ENCODE measurements at regions not wholly inside any gene's neighbourhood (a gene's known extent, or its start where the extent isn't known, plus 50 kb on each side); places are given as distances from the start of the nearest gene placed in this dataset.

DNA sequence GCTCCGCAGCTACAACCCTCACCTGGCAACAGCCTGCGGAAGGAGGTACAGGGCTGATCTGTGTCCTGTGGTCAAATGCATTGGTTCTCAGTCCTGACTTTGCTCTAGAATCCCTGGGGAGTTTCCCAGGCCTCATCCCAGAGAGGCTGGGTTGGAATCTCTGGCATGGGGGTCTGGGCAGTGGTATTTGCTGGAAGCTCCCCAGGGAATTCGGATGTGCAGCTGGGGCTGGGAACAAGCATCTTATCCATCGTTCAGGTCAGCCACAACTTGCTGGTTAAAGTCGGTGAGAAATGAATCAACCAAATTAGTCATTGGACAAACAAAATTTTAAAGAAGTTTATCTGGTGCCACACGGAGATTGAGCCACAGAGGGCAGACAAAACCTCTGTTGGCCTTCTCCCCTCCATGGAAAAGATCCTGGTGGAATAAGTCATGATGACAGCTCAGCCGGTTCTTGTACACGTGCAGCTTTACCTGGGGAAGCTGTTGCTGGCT, 231.2 kb downstream of the FOXL1 start:
- TF ChIP-seq SIN3A (IDR thresholded peaks at IDR 0.05; ENCODE audit: borderline replicate concordance, insufficient read depth, low read length) (no peak), POLR2AphosphoS5 (IDR thresholded peaks at IDR 0.05; ENCODE audit: low read depth, low read length) (no peak), TAF1 (IDR thresholded peaks at IDR 0.05; ENCODE audit: borderline replicate concordance, insufficient read depth, low read length) (no peak), FOXP2 (optimal IDR thresholded peaks at IDR 0.05; ENCODE audit: borderline replicate concordance, extremely low read depth, extremely low read length, insufficient read depth) (no peak)
- TF ChIP-seq, protein P1, sequence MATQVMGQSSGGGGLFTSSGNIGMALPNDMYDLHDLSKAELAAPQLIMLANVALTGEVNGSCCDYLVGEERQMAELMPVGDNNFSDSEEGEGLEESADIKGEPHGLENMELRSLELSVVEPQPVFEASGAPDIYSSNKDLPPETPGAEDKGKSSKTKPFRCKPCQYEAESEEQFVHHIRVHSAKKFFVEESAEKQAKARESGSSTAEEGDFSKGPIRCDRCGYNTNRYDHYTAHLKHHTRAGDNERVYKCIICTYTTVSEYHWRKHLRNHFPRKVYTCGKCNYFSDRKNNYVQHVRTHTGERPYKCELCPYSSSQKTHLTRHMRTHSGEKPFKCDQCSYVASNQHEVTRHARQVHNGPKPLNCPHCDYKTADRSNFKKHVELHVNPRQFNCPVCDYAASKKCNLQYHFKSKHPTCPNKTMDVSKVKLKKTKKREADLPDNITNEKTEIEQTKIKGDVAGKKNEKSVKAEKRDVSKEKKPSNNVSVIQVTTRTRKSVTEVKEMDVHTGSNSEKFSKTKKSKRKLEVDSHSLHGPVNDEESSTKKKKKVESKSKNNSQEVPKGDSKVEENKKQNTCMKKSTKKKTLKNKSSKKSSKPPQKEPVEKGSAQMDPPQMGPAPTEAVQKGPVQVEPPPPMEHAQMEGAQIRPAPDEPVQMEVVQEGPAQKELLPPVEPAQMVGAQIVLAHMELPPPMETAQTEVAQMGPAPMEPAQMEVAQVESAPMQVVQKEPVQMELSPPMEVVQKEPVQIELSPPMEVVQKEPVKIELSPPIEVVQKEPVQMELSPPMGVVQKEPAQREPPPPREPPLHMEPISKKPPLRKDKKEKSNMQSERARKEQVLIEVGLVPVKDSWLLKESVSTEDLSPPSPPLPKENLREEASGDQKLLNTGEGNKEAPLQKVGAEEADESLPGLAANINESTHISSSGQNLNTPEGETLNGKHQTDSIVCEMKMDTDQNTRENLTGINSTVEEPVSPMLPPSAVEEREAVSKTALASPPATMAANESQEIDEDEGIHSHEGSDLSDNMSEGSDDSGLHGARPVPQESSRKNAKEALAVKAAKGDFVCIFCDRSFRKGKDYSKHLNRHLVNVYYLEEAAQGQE (IDR thresholded peaks at IDR 0.05; ENCODE audit: insufficient read depth in 1 of 2, low read depth in 2 of 2, low read length in 2 of 2), result no peak

DNA sequence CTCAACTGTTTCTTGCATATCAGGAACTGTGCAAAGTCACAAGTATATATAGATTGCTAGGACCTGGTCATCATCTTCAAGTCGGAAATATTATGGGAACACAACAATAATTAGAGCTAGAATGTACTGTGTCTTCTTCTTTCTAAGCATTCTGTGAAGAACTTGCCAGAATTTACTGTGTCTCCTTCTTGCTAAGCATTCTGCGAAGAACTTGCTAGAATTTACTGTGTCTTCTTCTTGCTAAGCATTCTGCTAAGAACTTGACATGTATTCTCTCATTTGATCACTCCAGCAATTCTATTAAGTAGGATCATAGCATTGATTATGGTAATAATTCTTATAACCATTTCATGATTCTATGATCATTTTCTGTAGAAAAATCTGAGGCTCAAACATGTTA, 231.7 kb downstream of the FOXL1 start:
- TF ChIP-seq FOXP2 (optimal IDR thresholded peaks at IDR 0.05; ENCODE audit: borderline replicate concordance, extremely low read depth, extremely low read length, insufficient read depth) (no peak), TAF1 (IDR thresholded peaks at IDR 0.05; ENCODE audit: borderline replicate concordance, insufficient read depth, low read length) (no peak), SIN3A (IDR thresholded peaks at IDR 0.05; ENCODE audit: borderline replicate concordance, insufficient read depth, low read length) (no peak), POLR2AphosphoS5 (IDR thresholded peaks at IDR 0.05; ENCODE audit: low read depth, low read length) (no peak)
- TF ChIP-seq, protein P1 (IDR thresholded peaks at IDR 0.05; ENCODE audit: insufficient read depth in 1 of 2, low read depth in 2 of 2, low read length in 2 of 2), result no peak

DNA sequence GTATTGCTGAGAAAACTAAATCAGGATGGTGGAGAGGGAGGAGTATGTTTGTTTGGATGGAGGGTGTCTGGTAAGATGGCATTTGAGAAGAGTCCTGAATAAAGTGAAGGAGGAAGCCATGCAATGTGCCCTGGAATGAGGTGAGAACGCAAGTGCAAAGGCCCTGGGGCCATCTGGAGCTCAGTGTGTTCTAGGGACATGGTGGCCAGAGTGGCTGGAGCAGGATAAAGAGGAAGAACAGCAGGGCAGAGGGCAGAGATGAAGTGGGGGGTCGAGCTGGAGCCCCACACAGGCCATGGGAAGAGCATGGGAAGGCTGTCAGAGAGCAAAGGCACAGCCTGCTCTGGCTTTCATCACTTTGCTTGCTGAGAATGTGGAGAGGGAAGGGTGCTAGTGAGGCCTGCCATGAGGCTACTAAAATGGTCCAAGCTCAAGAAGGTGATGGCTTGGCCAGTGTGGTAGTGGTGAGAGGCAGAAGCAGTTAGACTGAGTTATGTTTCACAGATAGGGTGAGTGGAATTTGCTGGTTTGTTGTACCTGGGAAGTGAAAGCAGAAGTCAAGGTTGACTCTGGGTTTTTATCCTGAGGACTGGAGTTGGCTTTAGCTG, 234.1 kb downstream of the FOXL1 start:
- TF ChIP-seq, protein P1 (IDR thresholded peaks at IDR 0.05; ENCODE audit: insufficient read depth in 1 of 2, low read depth in 2 of 2, low read length in 2 of 2), result no peak
- TF ChIP-seq TAF1 (IDR thresholded peaks at IDR 0.05; ENCODE audit: borderline replicate concordance, insufficient read depth, low read length) (no peak), POLR2AphosphoS5 (IDR thresholded peaks at IDR 0.05; ENCODE audit: low read depth, low read length) (no peak), FOXP2 (optimal IDR thresholded peaks at IDR 0.05; ENCODE audit: borderline replicate concordance, extremely low read depth, extremely low read length, insufficient read depth) (no peak), SIN3A (IDR thresholded peaks at IDR 0.05; ENCODE audit: borderline replicate concordance, insufficient read depth, low read length) (no peak)

DNA sequence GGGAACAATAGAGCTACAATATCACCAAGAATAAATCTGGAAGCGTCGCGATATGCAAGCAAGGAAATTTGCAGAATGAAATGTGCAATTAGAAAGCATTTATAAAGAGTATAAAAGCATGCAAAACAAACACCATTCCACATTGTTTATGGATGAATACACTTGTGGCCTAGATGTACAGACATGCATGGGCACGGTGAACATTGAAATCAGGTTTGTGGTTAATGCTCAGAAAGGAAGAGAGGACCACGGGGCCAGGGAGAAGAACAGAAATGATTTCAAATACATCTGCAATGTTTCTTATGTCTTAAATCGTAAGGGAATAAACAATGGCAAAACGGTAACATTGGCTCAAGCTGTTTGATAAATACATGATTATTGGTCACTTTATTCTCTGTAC, 235.9 kb downstream of the FOXL1 start:
- TF ChIP-seq TAF1 (IDR thresholded peaks at IDR 0.05; ENCODE audit: borderline replicate concordance, insufficient read depth, low read length) (no peak), POLR2AphosphoS5 (IDR thresholded peaks at IDR 0.05; ENCODE audit: low read depth, low read length) (no peak), SIN3A (IDR thresholded peaks at IDR 0.05; ENCODE audit: borderline replicate concordance, insufficient read depth, low read length) (no peak), FOXP2 (optimal IDR thresholded peaks at IDR 0.05; ENCODE audit: borderline replicate concordance, extremely low read depth, extremely low read length, insufficient read depth) (no peak)
- TF ChIP-seq, protein P1 (IDR thresholded peaks at IDR 0.05; ENCODE audit: insufficient read depth in 1 of 2, low read depth in 2 of 2, low read length in 2 of 2), result no peak
